ENCODE measurements at regions not wholly inside any gene's neighbourhood (a gene's known extent, or its start where the extent isn't known, plus 50 kb on each side); places are given as distances from the start of the nearest gene placed in this dataset.

DNA sequence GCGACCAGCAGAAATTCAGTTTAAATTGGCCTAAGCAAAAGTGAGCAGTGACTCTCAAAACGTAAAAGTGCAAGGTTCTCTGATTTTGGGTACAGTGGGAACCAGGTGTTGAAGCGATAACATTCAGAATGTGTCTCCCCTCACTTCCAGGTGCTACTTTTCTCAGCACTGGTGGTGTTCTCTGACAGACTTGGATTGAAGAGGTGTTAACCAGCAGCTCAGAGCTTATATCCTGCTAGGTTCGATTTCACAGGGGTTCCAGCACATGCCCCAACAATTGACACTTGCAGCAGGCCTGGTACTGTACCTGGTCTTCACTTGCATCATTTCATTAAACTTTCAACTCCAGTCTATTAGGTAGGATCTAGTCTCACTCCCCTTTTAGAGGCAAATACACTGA is 680.2 kb downstream of the VRK1 start:
- Mint-ChIP-seq H3K4me1 (no peaks in the 10 kb centered on the region), H3K36me3 (ENCODE audit: low read depth) (no peaks in the 10 kb centered on the region), H3K4me3 (no peak overlapping the region), H3K27ac (no peak overlapping the region), H3K27me3 (ENCODE audit: insufficient read depth) (peaks cover 2% of the 10 kb centered on the region), H3K9me3 (no peaks in the 10 kb centered on the region)
- H3K9me3 ChIP-seq (ENCODE audit: control insufficient read depth, low read length) = no peaks in the 10 kb centered on the region
- H3K27ac ChIP-seq (ENCODE audit: low read depth, low read length) = no peak overlapping the region
- TF ChIP-seq, protein P1, sequence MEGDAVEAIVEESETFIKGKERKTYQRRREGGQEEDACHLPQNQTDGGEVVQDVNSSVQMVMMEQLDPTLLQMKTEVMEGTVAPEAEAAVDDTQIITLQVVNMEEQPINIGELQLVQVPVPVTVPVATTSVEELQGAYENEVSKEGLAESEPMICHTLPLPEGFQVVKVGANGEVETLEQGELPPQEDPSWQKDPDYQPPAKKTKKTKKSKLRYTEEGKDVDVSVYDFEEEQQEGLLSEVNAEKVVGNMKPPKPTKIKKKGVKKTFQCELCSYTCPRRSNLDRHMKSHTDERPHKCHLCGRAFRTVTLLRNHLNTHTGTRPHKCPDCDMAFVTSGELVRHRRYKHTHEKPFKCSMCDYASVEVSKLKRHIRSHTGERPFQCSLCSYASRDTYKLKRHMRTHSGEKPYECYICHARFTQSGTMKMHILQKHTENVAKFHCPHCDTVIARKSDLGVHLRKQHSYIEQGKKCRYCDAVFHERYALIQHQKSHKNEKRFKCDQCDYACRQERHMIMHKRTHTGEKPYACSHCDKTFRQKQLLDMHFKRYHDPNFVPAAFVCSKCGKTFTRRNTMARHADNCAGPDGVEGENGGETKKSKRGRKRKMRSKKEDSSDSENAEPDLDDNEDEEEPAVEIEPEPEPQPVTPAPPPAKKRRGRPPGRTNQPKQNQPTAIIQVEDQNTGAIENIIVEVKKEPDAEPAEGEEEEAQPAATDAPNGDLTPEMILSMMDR (conservative IDR thresholded peaks at IDR 0.05) = no peak
- H3K9ac ChIP-seq (ENCODE audit: extremely low read depth, low read length, poor library complexity, severe bottlenecking) = no peak overlapping the region
- no peak overlapping the region for H3K4me3 ChIP-seq (ENCODE audit: low read length)
- H3K36me3 ChIP-seq (ENCODE audit: control insufficient read depth, insufficient read depth, low read length) = no peaks in the 10 kb centered on the region
- no peaks in the 10 kb centered on the region for H3K27me3 ChIP-seq (ENCODE audit: control insufficient read depth, insufficient read depth, low read length, poor library complexity, severe bottlenecking)
- H3K4me1 ChIP-seq (ENCODE audit: control insufficient read depth, insufficient read depth, low read length) = no peaks in the 10 kb centered on the region
- WGBS, 2 experiments (ENCODE audit: insufficient coverage in 1 of 2, insufficient read length in 1 of 2) = 91 to 100% methylated on average over 4 of the region's 4 CpGs
- no peak for DNase-seq

DNA sequence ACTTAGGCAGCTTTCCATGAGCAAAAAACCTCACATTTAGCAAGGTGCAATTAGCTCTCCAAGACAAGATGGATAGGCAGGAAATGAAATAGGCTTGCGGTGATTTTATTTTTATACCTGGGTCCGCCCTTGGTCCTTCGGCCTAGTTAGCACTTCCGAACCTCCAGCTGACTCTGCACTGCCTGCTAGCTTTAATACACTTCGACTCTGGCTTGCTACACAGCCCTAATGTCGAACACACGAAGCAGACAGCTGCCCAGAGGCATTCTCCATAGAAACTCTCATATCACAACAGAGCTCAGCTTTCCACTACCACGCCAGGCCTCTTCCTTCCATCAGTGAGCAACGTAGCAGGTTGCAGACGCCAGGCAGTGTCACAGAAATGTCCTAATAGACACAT is 688.0 kb downstream of the VRK1 start:
- Histone ChIP-seq H3K36me3 (ENCODE audit: control insufficient read depth, insufficient read depth, low read length) (no peaks in the 10 kb centered on the region), H3K4me3 (ENCODE audit: low read length) (no peak overlapping the region), H3K4me1 (ENCODE audit: control insufficient read depth, insufficient read depth, low read length) (no peaks in the 10 kb centered on the region), H3K27ac (ENCODE audit: low read depth, low read length) (no peak overlapping the region), H3K9ac (ENCODE audit: extremely low read depth, low read length, poor library complexity, severe bottlenecking) (no peak overlapping the region), H3K9me3 (ENCODE audit: control insufficient read depth, low read length) (no peaks in the 10 kb centered on the region), H3K27me3 (ENCODE audit: control insufficient read depth, insufficient read depth, low read length, poor library complexity, severe bottlenecking) (peaks cover 10% of the 10 kb centered on the region)
- H3K36me3 Mint-ChIP-seq (ENCODE audit: low read depth) = no peaks in the 10 kb centered on the region
- 89 to 91% methylated on average over 4 to 10 of the region's 10 CpGs for WGBS, 2 experiments (ENCODE audit: insufficient coverage in 1 of 2, insufficient read length in 1 of 2)
- H3K27ac Mint-ChIP-seq = no peak overlapping the region
- no peak for DNase-seq
- H3K4me3 Mint-ChIP-seq = no peak overlapping the region
- H3K9me3 Mint-ChIP-seq = no peaks in the 10 kb centered on the region
- H3K27me3 Mint-ChIP-seq (ENCODE audit: insufficient read depth) = peaks cover 9% of the 10 kb centered on the region
- TF ChIP-seq, protein P1 (conservative IDR thresholded peaks at IDR 0.05) = no peak
- no peaks in the 10 kb centered on the region for H3K4me1 Mint-ChIP-seq

DNA sequence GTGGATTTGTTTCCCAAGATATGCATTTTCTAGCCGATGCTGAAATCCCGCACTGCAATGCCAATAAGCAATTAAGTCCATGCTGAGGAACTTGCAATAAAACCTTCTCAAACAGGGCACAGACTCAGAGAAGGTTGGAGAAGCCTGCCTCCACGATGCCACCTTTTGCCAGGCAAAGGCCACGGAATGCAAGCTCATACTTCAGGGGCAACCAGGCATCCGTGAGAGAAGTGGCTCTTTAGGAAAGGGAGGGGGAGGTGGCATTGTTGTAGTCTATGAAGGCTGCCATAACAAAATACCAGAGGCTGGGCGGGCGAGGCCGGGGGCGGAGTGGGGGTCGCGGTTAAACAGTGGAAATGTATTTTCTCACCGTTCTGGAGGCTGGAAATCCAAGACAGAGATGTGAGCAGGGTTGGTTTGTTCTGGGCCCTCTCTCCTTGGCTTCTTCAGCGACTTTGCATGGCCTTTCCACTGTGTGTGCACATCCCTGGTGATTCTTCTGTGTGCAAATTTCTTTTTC is 689.5 kb downstream of the VRK1 start:
- Histone ChIP-seq H3K27me3 (ENCODE audit: control insufficient read depth, insufficient read depth, low read length, poor library complexity, severe bottlenecking) (peaks cover 10% of the 10 kb centered on the region), H3K4me1 (ENCODE audit: control insufficient read depth, insufficient read depth, low read length) (peaks cover 2% of the 10 kb centered on the region), H3K9ac (ENCODE audit: extremely low read depth, low read length, poor library complexity, severe bottlenecking) (no peak overlapping the region), H3K9me3 (ENCODE audit: control insufficient read depth, low read length) (no peaks in the 10 kb centered on the region), H3K4me3 (ENCODE audit: low read length) (no peak overlapping the region), H3K27ac (ENCODE audit: low read depth, low read length) (no peak overlapping the region), H3K36me3 (ENCODE audit: control insufficient read depth, insufficient read depth, low read length) (no peaks in the 10 kb centered on the region)
- no peaks in the 10 kb centered on the region for H3K36me3 Mint-ChIP-seq (ENCODE audit: low read depth)
- peaks cover 10% of the 10 kb centered on the region for H3K4me1 Mint-ChIP-seq
- DNase-seq = no peak
- peaks cover 9% of the 10 kb centered on the region for H3K27me3 Mint-ChIP-seq (ENCODE audit: insufficient read depth)
- no peak overlapping the region for H3K4me3 Mint-ChIP-seq
- WGBS, 2 experiments (ENCODE audit: insufficient coverage in 1 of 2, insufficient read length in 1 of 2) = 93 to 98% methylated on average over 12 to 13 of the region's 13 CpGs
- H3K27ac Mint-ChIP-seq = no peak overlapping the region
- TF ChIP-seq, protein P1 (conservative IDR thresholded peaks at IDR 0.05) = no peak
- H3K9me3 Mint-ChIP-seq = no peaks in the 10 kb centered on the region

All from endodermal cell (in vitro differentiated cells).